SHP77 (cell line): ENCODE measurements at regions not wholly inside any gene's neighbourhood (a gene's known extent, or its start where the extent isn't known, plus 50 kb on each side); places are given as distances from the start of the nearest gene placed in this dataset.
"Not testable (repeated sequence)": the region's sequence is repeated elsewhere in the genome, so short reads cannot be mapped to it uniquely, and the experiment has no call there.

ENCODE experiments used
- DNase-seq, 2 experiments: peaks; one replicate each; lab custom pipeline; 2025; lab: John Stamatoyannopoulos, UW

- DNase-seq, result not testable (repeated sequence)
Observed at GRCh38 chr2:89874810-89875595, 1183.5 kb downstream of the RPIA start.

GRCh38 chr2:89876445-89876844 lies 1185.0 kb downstream of the RPIA start:
- DNase-seq, result not testable (repeated sequence)

GRCh38 chr2:89876878-89877277 lies 1185.4 kb downstream of the RPIA start:
- not testable (repeated sequence) for DNase-seq

- DNase-seq, result not testable (repeated sequence)
Observed at GRCh38 chr2:89882880-89883279, 1191.4 kb downstream of the RPIA start.

- DNase-seq, result not testable (repeated sequence)
Observed at GRCh38 chr2:89883624-89884023, 1192.2 kb downstream of the RPIA start.

- DNase-seq, result not testable (repeated sequence)
Observed at GRCh38 chr2:89885071-89885470, 1193.6 kb downstream of the RPIA start.

GRCh38 chr2:89888693-89889092 lies 1197.2 kb downstream of the RPIA start:
- not testable (repeated sequence) for DNase-seq

GRCh38 chr2:89890185-89890773 lies 1198.8 kb downstream of the RPIA start:
- not testable (repeated sequence) for DNase-seq

- not testable (repeated sequence) for DNase-seq
Observed at GRCh38 chr2:89894988-89895387, 1203.5 kb downstream of the RPIA start.

GRCh38 chr2:89895629-89896028 lies 1204.2 kb downstream of the RPIA start:
- not testable (repeated sequence) for DNase-seq

- not testable (repeated sequence) for DNase-seq
Observed at GRCh38 chr2:89927018-89927417, 1235.5 kb downstream of the RPIA start.

- DNase-seq, result not testable (repeated sequence)
Observed at GRCh38 chr2:89935436-89935835, 1244.0 kb downstream of the RPIA start.

- DNase-seq, result not testable (repeated sequence)
Observed at GRCh38 chr2:89936011-89936410, 1244.5 kb downstream of the RPIA start.

- not testable (repeated sequence) for DNase-seq
Observed at GRCh38 chr2:89936559-89936958, 1245.1 kb downstream of the RPIA start.

- not testable (repeated sequence) for DNase-seq
Observed at GRCh38 chr2:89938756-89939155, 1247.3 kb downstream of the RPIA start.

- DNase-seq, result not testable (repeated sequence)
Observed at GRCh38 chr2:89944267-89944666, 1252.8 kb downstream of the RPIA start.

GRCh38 chr2:89945004-89945616 lies 1253.6 kb downstream of the RPIA start:
- not testable (repeated sequence) for DNase-seq

- not testable (repeated sequence) for DNase-seq
Observed at GRCh38 chr2:89947208-89947815, 1255.8 kb downstream of the RPIA start.

GRCh38 chr2:89948102-89948501 lies 1256.6 kb downstream of the RPIA start:
- not testable (repeated sequence) for DNase-seq

GRCh38 chr2:89950807-89951206 lies 1259.3 kb downstream of the RPIA start:
- DNase-seq, result not testable (repeated sequence)

- not testable (repeated sequence) for DNase-seq
Observed at GRCh38 chr2:89957236-89957635, 1265.8 kb downstream of the RPIA start.

GRCh38 chr2:89959729-89960378 lies 1268.4 kb downstream of the RPIA start:
- DNase-seq, result not testable (repeated sequence)
